H1 (cell line): ENCODE measurements at regions not wholly inside any gene's neighbourhood (a gene's known extent, or its start where the extent isn't known, plus 50 kb on each side); places are given as distances from the start of the nearest gene placed in this dataset.

Source experiments
- ZNF274 ChIP-seq: IDR thresholded peaks from 2 replicates; pipeline ENCODE4 v1.7.0; 2012; ENCODE audit warnings: low read length, borderline replicate concordance; ENCODE audit errors: extremely low read depth
- TF ChIP-seq, protein P1 (sequence below): fragments of 300-600 bp; sonication (generic); IDR thresholded peaks from 2 replicates; pipeline ENCODE4 v1.7.1; 2012; ENCODE audit warnings: low read length, moderate library complexity, mild to moderate bottlenecking, inconsistent platforms; ENCODE audit not compliant: insufficient replicate concordance
- TF ChIP-seq, protein P2 (sequence below): IDR thresholded peaks from 2 replicates; pipeline ENCODE4 v1.6.1; 2012; ENCODE audit warnings: inconsistent platforms

DNA sequence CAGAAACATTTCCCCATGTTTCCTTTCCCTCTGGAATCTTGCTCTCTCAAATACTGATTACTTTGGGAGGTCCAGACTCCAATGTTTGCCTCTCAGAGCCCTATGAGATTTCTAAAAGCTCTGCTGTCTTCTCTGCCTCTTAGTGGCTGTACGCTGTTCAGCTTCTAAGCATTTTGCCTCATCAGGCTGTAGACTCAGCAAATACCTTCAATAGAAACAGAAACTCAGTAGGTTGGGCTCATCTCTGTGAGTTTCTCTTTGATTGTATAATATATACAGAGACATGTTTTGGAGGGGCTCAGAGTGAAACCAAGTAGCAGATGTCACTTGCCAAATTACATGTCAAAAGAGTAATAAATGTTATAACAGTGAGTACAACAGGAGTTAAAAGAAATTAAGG lies 380.8 kb upstream of the MEIS2 start (continued):
- no peak for TF ChIP-seq ZNF274
- TF ChIP-seq, protein P1, sequence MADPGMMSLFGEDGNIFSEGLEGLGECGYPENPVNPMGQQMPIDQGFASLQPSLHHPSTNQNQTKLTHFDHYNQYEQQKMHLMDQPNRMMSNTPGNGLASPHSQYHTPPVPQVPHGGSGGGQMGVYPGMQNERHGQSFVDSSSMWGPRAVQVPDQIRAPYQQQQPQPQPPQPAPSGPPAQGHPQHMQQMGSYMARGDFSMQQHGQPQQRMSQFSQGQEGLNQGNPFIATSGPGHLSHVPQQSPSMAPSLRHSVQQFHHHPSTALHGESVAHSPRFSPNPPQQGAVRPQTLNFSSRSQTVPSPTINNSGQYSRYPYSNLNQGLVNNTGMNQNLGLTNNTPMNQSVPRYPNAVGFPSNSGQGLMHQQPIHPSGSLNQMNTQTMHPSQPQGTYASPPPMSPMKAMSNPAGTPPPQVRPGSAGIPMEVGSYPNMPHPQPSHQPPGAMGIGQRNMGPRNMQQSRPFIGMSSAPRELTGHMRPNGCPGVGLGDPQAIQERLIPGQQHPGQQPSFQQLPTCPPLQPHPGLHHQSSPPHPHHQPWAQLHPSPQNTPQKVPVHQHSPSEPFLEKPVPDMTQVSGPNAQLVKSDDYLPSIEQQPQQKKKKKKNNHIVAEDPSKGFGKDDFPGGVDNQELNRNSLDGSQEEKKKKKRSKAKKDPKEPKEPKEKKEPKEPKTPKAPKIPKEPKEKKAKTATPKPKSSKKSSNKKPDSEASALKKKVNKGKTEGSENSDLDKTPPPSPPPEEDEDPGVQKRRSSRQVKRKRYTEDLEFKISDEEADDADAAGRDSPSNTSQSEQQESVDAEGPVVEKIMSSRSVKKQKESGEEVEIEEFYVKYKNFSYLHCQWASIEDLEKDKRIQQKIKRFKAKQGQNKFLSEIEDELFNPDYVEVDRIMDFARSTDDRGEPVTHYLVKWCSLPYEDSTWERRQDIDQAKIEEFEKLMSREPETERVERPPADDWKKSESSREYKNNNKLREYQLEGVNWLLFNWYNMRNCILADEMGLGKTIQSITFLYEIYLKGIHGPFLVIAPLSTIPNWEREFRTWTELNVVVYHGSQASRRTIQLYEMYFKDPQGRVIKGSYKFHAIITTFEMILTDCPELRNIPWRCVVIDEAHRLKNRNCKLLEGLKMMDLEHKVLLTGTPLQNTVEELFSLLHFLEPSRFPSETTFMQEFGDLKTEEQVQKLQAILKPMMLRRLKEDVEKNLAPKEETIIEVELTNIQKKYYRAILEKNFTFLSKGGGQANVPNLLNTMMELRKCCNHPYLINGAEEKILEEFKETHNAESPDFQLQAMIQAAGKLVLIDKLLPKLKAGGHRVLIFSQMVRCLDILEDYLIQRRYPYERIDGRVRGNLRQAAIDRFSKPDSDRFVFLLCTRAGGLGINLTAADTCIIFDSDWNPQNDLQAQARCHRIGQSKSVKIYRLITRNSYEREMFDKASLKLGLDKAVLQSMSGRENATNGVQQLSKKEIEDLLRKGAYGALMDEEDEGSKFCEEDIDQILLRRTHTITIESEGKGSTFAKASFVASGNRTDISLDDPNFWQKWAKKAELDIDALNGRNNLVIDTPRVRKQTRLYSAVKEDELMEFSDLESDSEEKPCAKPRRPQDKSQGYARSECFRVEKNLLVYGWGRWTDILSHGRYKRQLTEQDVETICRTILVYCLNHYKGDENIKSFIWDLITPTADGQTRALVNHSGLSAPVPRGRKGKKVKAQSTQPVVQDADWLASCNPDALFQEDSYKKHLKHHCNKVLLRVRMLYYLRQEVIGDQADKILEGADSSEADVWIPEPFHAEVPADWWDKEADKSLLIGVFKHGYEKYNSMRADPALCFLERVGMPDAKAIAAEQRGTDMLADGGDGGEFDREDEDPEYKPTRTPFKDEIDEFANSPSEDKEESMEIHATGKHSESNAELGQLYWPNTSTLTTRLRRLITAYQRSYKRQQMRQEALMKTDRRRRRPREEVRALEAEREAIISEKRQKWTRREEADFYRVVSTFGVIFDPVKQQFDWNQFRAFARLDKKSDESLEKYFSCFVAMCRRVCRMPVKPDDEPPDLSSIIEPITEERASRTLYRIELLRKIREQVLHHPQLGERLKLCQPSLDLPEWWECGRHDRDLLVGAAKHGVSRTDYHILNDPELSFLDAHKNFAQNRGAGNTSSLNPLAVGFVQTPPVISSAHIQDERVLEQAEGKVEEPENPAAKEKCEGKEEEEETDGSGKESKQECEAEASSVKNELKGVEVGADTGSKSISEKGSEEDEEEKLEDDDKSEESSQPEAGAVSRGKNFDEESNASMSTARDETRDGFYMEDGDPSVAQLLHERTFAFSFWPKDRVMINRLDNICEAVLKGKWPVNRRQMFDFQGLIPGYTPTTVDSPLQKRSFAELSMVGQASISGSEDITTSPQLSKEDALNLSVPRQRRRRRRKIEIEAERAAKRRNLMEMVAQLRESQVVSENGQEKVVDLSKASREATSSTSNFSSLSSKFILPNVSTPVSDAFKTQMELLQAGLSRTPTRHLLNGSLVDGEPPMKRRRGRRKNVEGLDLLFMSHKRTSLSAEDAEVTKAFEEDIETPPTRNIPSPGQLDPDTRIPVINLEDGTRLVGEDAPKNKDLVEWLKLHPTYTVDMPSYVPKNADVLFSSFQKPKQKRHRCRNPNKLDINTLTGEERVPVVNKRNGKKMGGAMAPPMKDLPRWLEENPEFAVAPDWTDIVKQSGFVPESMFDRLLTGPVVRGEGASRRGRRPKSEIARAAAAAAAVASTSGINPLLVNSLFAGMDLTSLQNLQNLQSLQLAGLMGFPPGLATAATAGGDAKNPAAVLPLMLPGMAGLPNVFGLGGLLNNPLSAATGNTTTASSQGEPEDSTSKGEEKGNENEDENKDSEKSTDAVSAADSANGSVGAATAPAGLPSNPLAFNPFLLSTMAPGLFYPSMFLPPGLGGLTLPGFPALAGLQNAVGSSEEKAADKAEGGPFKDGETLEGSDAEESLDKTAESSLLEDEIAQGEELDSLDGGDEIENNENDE, result no peak
- TF ChIP-seq, protein P2, sequence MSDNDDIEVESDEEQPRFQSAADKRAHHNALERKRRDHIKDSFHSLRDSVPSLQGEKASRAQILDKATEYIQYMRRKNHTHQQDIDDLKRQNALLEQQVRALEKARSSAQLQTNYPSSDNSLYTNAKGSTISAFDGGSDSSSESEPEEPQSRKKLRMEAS, result no peak
